ENCODE measurements at regions not wholly inside any gene's neighbourhood (a gene's known extent, or its start where the extent isn't known, plus 50 kb on each side); places are given as distances from the start of the nearest gene placed in this dataset.
A peak's percentile ranks its signal among the peaks of the same experiment; 100 is the strongest.

GRCh38 chr17:69764146-69764545 lies 310.9 kb upstream of the KCNJ16 start:
- no peak for DNase-seq (ENCODE audit: low spot score)

GRCh38 chr17:69769050-69769449 lies 306.0 kb upstream of the KCNJ16 start:
- DNase-seq (ENCODE audit: low spot score), result no peak

- DNase-seq (ENCODE audit: low spot score), result no peak
Measured at GRCh38 chr17:69773081-69773480, 301.9 kb upstream of the KCNJ16 start.

GRCh38 chr17:69779378-69780214 lies 295.4 kb upstream of the KCNJ16 start:
- no peak for DNase-seq (ENCODE audit: low spot score)

- no peak for DNase-seq (ENCODE audit: low spot score)
Measured at GRCh38 chr17:69783865-69784264, 291.2 kb upstream of the KCNJ16 start.

- no peak for DNase-seq (ENCODE audit: low spot score)
Measured at GRCh38 chr17:69788957-69789356, 286.1 kb upstream of the KCNJ16 start.

GRCh38 chr17:69796078-69796477 lies 278.9 kb upstream of the KCNJ16 start:
- no peak for DNase-seq (ENCODE audit: low spot score)

GRCh38 chr17:69800870-69801269 lies 274.2 kb upstream of the KCNJ16 start:
- no peak for DNase-seq (ENCODE audit: low spot score)

- DNase-seq (ENCODE audit: low spot score), result no peak
Measured at GRCh38 chr17:69801368-69801767, 273.7 kb upstream of the KCNJ16 start.

- DNase-seq (ENCODE audit: low spot score), result no peak
Measured at GRCh38 chr17:69802045-69802740, 272.8 kb upstream of the KCNJ16 start.

GRCh38 chr17:69809331-69809730 lies 265.7 kb upstream of the KCNJ16 start:
- DNase-seq (ENCODE audit: low spot score), result peak; percentile 31

GRCh38 chr17:69810326-69810965 lies 264.6 kb upstream of the KCNJ16 start:
- DNase-seq (ENCODE audit: low spot score), result peak; percentile 95

GRCh38 chr17:69812240-69812837 lies 262.7 kb upstream of the KCNJ16 start:
- no peak for DNase-seq (ENCODE audit: low spot score)

GRCh38 chr17:69814031-69814430 lies 261.0 kb upstream of the KCNJ16 start:
- DNase-seq (ENCODE audit: low spot score), result no peak

- no peak for DNase-seq (ENCODE audit: low spot score)
Measured at GRCh38 chr17:69815406-69815805, 259.6 kb upstream of the KCNJ16 start.

- no peak for DNase-seq (ENCODE audit: low spot score)
Measured at GRCh38 chr17:69818467-69818866, 256.6 kb upstream of the KCNJ16 start.

- peak; percentile 16 for DNase-seq (ENCODE audit: low spot score)
Measured at GRCh38 chr17:69819316-69820087, 255.5 kb upstream of the KCNJ16 start.

- DNase-seq (ENCODE audit: low spot score), result no peak
Measured at GRCh38 chr17:69820876-69821473, 254.1 kb upstream of the KCNJ16 start.

GRCh38 chr17:69822314-69822875 lies 252.6 kb upstream of the KCNJ16 start:
- DNase-seq (ENCODE audit: low spot score), result no peak

- peak; percentile 77 for DNase-seq (ENCODE audit: low spot score)
Measured at GRCh38 chr17:69828087-69828486, 246.9 kb upstream of the KCNJ16 start.

GRCh38 chr17:69834494-69834893 lies 240.5 kb upstream of the KCNJ16 start:
- DNase-seq (ENCODE audit: low spot score), result no peak
